Activated CD8-positive, alpha-beta memory T cell treated with anti-CD3 and anti-CD28 coated beads for 4 hours (primary cell): ENCODE measurements at regions not wholly inside any gene's neighbourhood (a gene's known extent, or its start where the extent isn't known, plus 50 kb on each side); places are given as distances from the start of the nearest gene placed in this dataset.
"Not testable (repeated sequence)": the region's sequence is repeated elsewhere in the genome, so short reads cannot be mapped to it uniquely, and the experiment has no call there.

Source experiments
- DNase-seq, 2 donors: peaks; one replicate each; pipeline ENCODE4 v3.0.0-alpha.2; 2020; ENCODE audit warnings: low read depth in 2 of 2

DNA sequence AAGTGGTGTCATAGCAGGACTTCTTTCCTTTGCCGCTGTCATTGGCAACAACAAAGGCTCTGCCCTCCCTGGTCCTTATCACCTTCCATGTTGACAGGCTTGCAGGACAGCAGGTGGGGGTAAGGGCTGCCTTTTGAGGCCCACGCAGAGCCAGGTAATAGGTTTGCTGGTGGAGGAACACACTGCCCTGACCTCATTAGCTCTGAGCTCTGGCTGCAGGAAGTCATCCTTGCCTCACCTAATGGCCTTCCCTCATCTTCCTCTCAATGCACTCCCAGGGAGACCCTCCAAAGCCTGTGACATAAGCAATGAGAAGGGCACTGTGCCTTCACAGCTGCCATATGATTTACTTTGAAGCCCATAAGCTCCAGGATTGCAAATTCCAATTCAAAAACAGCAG lies 1205.2 kb upstream of the AUTS2 start:
- DNase-seq = no peak

DNA sequence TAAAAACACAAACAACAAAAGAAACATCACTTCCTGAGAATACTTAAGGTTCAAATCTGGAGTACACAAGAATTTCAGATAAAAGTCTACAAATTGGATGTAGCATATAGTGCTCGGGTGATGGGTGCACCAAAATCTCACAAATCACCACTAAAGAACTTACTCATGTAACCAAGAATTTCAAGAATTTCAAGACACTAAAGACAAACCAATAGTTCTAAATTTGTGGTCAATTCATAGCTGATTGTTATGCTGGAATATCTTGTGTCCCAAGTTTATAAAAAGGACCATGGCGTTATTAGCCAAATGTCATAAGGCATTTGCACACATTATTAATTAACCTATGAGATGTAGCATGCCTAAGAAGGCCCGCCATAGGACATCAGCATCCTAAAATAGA lies 1204.1 kb upstream of the AUTS2 start:
- DNase-seq = no peak

DNA sequence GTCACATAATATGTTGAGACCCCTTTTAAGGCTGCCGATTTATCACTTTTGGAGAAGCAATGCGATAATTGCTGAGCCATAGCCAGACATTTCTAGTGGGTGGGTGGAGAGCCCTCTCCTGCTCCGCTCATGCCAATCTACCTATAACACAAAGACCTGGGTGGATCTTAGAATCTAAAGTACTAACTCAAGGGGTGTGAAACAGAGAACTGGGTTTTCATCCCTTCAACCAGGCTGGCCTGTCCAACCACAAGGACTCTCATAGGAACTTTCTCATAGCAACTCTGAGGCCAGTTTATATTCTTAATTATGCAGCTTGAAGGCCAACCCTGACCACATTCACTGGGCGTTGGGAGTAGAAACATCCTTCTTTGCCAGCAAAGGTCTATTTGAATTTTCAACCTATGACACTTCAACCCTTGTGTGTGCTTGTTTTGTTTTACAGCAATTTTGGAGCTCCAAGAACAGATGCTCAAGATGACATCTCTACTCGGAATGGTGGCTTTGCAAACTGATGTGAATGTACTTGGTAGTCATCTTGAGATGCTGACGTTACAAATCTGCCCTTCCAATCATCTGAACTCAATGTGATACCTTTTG lies 1198.2 kb upstream of the AUTS2 start:
- DNase-seq = no peak

DNA sequence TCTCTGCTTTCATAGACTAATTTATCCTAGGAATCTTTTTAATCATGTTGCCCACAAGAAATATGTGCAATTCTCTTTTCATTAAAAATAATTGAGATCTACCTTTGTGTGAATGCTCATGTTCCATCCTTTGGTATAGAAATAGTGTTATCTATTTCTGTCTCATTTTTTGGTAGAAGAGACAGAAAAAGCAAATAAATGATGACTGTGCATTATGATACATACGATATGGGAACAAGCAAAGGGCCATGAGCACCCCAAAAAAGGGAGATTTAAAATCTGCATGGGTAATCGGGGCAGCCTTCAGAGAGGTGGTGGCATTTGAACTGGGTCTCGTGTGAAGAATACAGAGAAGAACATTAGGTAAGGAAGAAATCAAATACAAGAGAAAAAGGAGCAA lies 1197.5 kb upstream of the AUTS2 start:
- no peak for DNase-seq

DNA sequence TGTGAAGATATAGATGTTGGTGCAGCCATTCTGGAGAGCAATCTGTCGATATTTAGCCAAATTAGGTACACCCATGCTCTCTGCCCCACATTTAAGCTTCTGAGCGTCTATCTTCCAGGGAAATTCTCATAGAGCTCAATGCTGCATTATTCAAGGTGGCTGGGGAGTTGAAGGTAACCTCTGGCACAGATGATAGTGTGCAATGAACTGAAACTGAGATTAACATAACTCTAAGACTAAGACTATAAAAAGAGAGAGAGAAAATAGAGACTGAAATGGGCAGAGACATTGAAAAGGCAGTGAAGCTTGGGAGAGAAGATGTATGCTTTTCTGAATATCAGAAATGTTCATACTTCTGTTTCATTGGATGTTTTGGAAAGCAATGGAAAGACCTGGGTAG lies 1197.0 kb upstream of the AUTS2 start:
- no peak for DNase-seq

DNA sequence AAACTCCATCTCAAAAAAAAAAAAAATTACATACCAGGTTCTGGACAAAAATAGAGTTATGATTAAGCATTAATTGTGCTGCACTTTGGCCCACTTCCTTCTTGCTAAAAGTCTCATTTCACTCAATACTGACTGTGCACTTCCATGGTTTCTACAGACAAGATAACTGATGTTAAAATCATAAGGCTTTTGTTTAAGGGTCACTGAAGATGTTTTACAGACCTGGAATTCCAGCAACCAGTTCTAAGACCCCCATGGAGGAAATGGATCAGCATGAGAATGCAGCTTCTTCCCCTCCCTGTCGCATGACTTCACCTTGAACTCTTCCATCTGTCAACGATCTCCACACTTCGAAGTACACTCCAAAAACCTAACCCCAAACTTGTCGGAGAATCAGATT lies 1191.8 kb upstream of the AUTS2 start:
- no peak for DNase-seq

DNA sequence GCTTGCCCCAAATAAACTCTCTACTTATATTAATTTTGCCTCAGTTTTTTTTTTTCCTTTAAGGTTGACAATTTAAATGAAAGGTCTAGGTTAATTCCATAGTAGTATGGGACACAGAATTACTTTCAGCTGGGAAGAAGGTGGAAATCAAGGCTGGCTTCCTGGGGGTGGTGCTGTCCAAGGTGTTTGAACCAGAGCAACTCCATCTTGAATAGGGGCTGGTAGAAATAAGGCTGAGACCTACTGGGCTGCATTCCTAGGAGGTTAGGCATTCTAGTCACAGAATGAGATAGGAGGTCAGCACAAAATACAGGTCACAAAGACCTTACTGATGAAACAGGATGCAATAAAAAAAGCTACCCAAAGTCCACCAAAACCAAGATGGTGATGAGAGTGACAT lies 1190.8 kb upstream of the AUTS2 start:
- no peak for DNase-seq

DNA sequence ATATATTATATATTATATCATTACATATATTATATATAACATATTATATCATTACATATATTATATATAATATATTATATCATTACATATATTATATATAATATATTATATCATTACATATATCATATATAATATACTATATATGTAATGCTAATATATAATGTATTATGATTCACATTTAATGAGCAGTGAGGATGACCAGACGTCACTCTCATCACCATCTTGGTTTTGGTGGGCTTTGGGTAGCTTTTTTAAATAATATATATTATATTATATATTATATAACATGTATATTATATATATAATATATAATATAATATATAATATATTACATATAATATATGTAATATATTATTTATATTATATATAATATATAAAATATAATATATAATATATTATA lies 1189.4 kb upstream of the AUTS2 start:
- no peak for DNase-seq

DNA sequence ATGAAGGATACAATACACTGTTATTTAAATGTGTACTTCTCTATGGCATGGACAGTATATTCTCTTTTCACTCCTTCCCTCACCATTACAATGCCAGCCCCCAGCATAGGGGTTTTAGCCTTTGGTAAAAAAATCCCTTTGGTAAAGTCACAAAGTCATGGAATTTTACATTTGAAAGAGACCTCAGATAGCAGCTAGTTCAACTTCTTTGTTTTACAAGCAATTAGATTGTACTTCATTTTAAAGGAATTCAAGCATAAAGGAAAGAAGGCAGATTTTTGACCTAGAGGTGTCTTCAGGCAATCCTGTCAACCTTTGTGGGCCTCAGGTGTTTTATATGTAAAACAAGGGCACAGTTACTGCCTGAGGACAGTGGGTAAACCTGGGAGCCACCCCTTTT lies 1188.4 kb upstream of the AUTS2 start:
- DNase-seq = no peak

DNA sequence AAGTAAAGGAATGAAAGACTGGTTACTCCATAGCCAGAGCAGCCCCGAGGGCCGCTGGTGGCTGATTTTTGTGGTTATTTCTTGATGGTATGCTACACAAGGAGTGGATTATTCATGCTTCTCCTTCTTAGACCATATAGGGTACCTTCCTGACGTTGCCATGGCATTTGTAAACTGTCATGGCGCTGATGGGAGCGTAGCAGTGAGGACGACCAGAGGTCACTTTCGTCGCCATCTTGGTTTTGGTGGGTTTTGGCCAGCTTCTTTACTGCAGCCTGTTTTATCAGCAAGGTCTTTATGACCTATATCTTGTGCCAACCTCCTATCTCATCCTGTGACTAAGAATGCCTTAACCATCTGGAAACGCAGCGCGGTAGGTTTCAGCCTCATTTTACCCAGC lies 1187.6 kb upstream of the AUTS2 start:
- DNase-seq = not testable (repeated sequence)

DNA sequence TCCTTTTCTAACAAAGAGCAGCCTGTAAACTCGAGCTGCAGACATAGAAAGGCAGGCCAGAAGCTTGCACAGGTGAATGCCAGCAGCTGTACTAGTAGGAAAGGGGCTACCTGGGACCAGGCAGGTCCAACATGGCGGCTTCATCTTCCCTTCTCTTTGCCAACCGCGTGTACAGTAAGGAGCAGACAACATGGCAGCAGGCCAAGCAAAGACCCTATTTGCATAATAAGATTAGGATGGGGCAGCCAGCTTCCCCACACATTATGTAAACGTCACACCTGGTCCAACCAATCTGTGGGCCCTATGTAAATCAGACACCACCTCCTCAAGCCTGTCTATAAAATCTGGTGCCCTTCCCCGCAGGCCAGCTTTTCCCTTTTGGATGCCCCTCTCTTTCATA lies 1186.5 kb upstream of the AUTS2 start:
- DNase-seq = no peak

DNA sequence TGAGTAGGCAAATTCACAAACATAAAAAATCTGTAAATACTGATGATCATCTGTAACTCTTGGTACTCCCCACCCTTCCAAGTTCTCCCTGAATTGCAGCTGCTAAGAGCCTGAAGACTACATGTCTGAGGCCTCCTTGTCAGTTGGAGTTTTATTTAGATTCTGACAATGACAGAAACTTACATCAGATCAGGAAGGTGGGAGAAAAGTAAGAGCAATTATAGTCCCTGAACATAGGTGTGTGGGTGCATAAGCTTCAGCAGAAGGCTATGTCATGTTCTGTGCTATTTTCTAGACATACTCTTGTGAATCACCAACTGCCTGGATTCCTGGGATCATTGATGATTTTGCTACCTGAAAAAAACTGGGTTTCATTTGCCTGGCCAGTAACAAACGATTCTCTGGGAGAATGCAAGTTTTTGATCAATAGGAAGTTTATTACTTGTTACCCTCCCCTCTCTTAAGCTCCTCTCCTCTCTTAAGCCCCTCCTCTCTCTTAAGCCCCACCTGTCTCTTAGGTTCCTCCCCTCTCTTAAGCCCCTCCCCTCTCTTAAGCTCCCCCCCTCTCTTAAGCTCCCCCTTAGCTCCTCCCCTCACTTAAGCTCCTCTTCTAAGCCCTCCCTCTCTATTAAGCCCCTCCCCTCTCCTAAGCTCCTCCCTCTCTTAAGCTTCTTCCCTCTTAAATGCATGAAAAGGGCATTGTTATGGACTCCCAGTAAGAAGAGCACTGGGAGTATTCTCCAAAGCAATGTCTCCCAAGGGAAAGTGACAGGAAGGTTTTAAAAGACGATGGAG lies 1183.4 kb upstream of the AUTS2 start:
- no peak for DNase-seq

DNA sequence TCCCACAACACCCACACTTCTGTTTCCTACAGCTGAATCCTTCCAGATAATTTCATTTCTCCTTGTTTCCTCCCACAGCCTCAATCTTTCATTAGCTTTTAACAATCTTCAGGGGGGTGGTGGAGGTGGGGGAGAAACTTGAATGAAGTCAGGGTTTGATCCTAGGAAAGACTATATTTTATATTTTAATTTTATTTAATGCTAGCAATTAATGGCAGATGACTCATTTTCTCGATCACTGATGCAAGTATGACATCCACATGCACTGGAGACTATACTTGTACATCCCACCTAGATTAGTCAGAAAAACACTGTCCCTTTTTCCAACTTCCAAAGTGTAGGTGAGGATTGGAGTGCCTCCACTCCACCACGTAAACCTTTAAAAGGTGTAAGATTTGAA lies 1181.3 kb upstream of the AUTS2 start:
- no peak for DNase-seq

DNA sequence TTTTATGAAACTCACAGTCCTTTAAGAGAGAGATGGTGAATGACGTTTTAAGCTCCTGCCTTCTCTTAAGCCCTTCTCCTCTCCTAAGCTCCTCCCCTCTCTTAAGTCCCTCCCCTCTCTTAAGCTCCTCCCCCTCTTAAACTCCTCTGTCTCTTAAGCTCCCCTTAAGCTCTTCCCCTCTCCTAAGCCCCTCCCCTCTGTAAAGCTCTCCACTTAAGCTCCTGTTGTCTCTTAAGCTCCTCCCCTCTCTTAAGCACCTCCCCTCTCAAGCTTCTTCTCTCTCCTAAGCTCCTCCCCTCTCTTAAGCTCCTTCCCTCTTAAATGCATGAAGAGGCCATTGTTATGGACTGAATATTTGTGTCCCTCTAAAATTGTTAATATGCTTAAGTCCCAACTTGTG lies 1180.6 kb upstream of the AUTS2 start:
- DNase-seq = no peak

DNA sequence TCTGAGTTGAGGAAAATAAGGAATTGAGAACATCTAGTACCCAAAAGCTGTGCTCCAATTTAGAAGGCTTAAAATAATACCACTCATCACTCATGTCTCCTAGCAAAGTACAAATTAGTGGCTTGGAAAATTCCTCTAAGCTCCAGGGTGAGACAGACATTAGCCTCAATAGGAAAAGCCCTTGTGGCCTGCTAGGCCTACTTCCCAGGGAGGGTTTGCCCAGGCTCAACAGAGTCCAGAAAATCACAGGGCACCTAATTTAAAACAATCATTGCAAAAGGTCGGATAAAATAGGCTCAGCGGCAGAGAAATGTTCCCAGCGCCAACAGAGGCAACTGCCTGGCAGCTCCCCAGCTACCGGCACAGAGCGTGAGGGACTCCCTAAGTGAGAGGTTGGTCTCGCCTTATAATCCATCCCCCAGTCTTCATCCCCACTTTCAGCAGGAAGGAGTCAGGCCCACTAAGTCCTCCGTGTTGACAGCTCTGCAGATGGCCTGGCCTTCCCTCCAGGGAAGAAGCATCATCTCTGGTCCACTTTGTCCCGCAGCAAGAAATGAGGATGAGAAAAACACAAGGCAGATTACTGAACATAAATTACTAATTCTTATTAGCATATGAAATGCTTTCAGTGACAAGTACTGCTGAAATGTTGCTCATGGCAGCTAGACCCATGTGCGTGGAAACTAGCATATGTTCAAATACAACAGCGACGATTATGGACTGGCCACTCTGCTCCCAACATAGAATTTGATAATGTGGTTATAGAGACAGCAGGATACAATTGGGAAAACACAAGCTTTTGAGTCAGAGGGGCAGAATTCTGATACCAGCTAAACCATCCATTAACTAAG lies 1177.7 kb upstream of the AUTS2 start:
- DNase-seq = no peak

DNA sequence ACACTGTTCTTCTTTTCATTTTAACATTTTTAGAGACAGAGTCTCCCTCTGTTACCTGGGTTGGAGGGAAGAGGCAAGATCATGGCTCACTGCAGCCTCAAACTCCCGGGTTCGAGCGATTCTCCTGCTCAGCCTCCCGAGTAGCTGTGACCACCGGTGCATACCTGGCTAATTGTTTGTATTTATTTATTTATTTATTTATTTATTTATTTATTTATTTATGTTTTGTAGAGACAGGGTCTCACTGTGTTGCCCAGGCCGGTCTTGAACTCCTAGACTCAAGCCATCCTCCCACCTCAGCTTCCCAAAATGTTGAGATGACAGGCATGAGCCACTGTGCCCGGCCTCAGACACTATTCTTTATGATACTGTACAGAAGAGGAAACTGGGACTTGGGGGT lies 1176.6 kb upstream of the AUTS2 start:
- DNase-seq = no peak

DNA sequence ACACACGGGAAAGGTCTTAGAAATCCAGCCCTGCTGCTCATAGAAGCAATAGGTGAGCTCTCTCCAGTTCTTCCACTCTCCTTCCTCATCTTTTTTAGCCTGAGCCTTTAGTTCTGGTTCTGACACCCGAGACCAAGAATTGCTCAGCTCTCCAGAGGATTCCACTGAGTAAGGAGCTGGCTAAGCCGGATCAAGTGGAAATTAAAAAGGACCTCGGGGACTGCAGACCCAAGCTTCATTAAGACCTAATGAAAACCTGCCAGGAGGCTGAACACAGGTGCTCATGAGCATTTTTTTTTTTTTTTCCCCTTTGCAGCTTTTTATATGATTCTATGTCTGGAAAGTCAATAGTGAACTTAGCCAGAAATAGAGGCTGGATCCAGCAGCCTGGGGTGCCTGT lies 1176.0 kb upstream of the AUTS2 start:
- no peak for DNase-seq

DNA sequence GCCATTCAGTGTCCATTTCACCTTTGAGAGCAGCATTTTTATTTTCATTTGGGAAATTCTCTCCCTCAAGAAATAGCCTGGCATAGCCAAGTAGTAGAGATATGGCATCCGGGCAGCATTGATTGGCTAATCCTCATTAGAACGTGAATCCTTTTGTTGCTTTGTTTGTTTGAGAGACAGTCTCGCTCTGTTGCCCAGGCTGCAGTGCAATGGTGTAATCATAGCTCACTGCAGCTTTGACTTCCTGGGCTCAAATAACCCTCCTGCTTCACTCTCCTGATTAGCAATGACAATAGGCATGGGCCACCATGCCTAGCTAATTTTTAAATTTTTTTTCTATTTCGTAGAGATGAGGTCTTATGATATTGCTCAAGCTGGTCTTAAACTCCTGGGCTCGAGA lies 1174.9 kb upstream of the AUTS2 start:
- DNase-seq = no peak

DNA sequence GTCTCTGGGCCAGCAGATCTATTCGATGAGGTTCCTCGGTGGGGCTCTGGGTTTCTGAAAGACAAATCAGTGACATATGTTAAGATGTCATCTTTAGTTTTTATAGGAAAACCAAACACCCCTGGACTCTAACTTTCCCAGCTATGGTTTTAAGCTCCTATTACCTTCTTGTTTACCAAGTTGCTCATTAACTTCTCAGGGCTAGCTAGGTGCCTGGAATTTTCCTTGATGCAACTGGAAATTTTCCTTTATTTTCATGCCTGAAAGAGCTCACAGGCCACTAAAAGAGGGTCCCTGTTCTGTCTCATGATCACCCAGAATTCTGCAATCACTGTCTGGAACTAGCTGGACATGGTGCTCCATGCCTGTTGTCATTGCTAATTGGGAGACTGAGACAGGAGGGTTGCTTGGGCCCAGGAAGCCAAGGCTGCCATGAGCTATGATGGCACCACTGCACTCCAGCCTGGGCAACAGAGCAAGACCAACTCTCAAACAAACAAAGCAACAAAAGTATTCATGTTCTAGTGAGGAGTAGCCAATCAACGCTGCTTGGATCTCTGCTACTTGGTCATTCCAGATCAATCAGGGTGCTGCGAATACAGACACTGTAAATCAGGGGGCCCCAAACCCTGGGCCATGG lies 1173.5 kb upstream of the AUTS2 start:
- DNase-seq = no peak

DNA sequence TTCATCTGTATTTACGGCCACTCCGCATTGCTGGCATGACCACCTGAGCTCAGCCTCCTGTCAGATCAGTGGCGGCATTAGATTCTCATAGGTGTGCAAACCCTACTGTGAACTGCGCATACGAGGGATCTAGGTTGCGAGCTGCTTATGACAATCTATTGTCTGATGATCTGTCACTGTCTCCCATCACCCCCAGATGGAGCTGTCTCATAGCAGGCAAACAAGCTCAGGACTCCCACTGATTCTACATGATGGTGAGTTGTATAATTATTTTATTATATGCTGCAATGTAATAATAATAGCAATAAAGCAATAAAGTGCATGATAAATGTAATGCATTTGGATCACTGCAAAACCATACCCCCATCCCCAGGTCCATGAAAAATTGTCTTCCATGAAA lies 1172.9 kb upstream of the AUTS2 start:
- no peak for DNase-seq

DNA sequence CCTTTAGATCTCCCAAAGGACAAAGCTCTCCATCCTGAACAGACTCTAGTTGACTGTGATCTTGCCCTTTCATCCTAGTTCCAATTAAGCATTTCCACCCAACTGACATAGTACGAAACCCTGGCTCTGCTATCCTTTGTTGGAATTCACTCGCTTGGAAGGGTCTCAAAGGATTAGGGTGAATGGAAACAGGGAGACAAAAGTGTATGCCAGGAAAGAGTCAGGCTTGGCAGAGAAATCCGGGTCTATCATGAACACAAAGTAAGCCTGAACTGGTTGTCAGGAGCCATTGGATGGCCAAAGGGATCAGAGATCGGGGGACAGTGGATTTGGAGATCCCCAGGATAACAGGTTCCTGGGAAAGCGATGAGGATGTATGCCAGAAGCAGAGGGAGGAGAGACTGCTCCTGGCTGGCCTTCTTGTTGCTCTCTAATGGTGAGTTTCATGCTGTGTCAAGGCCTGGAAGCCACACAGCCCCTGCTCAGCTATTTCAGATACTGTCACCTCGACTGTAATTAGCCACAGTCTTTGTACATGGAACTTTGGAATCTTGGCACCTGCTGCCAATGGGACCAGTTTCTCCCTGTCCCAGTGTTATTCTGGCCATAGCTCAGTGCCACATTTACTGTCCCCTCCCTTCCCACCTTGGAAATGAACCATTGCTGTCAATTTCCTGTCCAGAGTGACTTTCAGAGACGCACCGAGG lies 1168.7 kb upstream of the AUTS2 start:
- no peak for DNase-seq

DNA sequence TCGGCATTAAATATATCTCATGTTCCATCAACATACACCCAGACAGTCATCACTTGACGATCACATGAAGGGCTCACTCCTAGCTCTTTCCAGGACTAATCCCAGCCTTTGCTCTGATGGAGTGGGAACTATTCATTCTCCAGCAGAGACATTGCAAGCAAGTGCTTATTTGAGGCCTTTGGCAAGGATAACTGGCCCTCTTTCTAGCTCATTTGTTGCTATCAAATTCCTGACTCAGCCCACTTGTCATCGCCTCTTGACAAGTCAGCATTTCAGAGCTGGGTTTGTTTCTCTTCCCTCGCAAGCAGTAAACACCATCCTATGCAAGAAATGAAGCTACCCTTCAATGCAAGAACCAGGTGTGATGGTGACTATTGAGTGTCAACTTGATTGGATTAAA lies 1165.7 kb upstream of the AUTS2 start:
- no peak for DNase-seq
